ENCODE measurements at regions not wholly inside any gene's neighbourhood (a gene's known extent, or its start where the extent isn't known, plus 50 kb on each side); places are given as distances from the start of the nearest gene placed in this dataset.

DNA sequence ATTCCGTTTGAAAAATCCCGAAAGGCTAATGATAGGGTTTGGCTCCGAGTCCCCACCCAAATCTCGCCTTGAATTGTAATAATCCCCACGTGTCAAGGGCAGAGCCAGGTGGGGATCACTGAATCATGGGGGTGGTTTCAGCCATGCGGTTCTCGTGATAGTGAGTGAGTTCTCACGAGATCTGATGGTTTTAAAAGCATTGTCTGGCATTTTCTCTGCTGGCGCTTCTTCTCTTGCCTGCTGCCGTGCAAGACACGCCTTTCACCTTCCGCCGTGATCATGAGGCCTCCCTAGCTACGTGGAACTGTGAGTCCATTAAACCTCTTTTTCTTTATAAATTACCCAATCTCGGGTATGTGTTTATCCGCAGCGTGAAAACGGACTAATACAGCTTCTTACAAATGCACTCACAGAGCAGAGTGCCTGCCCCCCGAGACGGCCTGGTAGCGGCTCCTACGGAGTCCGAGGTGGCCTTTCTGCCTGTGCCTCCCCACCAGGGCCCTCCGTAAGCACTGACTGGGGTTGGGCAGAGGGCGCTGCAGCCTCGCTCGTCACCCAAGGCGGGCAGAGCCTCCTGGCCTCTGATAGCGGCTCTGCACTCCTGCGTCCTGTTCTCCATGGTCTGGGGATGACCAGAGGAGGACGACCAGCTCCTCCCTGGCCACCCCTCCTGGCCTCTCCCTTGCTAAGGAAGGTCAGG lies 131.7 kb downstream of the FOXL1 start:
- TF ChIP-seq, protein P1, sequence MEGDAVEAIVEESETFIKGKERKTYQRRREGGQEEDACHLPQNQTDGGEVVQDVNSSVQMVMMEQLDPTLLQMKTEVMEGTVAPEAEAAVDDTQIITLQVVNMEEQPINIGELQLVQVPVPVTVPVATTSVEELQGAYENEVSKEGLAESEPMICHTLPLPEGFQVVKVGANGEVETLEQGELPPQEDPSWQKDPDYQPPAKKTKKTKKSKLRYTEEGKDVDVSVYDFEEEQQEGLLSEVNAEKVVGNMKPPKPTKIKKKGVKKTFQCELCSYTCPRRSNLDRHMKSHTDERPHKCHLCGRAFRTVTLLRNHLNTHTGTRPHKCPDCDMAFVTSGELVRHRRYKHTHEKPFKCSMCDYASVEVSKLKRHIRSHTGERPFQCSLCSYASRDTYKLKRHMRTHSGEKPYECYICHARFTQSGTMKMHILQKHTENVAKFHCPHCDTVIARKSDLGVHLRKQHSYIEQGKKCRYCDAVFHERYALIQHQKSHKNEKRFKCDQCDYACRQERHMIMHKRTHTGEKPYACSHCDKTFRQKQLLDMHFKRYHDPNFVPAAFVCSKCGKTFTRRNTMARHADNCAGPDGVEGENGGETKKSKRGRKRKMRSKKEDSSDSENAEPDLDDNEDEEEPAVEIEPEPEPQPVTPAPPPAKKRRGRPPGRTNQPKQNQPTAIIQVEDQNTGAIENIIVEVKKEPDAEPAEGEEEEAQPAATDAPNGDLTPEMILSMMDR (IDR thresholded peaks at IDR 0.05; ENCODE audit: low read depth, low read length): no peak
- Histone ChIP-seq H3K36me3 (no peaks in the 10 kb centered on the region), H3K9me3 (ENCODE audit: low read depth) (no peaks in the 10 kb centered on the region), H3K27ac (no peak overlapping the region), H3K27me3 (no peaks in the 10 kb centered on the region), H3K4me3 (no peak overlapping the region), H3K4me1 (ENCODE audit: low read depth) (no peaks in the 10 kb centered on the region)
- no peak for DNase-seq (ENCODE audit: low read depth in 1 of 2, low spot score in 1 of 2)

DNA sequence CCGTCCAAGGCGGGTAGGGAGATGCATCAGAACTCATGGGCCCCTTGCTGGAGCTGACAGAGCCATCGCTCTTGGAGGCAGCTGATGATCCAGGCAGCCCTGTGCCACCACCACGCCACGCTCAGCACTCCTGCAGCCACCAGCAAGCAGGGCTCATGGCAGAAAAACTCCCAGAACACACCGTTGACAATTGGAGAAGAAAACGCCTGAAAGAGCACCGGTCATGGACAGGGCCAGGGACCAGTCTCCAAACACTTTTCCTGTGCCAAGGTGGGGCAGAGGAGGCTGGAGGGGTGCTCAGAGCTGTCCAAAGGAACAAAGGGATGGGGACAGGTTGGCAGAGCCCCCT lies 132.2 kb downstream of the FOXL1 start:
- Histone ChIP-seq H3K27ac (no peak overlapping the region), H3K4me1 (ENCODE audit: low read depth) (no peaks in the 10 kb centered on the region), H3K27me3 (no peaks in the 10 kb centered on the region), H3K4me3 (no peak overlapping the region), H3K36me3 (no peaks in the 10 kb centered on the region), H3K9me3 (ENCODE audit: low read depth) (no peaks in the 10 kb centered on the region)
- TF ChIP-seq, protein P1 (IDR thresholded peaks at IDR 0.05; ENCODE audit: low read depth, low read length): no peak
- DNase-seq (ENCODE audit: low read depth in 1 of 2, low spot score in 1 of 2): no peak

DNA sequence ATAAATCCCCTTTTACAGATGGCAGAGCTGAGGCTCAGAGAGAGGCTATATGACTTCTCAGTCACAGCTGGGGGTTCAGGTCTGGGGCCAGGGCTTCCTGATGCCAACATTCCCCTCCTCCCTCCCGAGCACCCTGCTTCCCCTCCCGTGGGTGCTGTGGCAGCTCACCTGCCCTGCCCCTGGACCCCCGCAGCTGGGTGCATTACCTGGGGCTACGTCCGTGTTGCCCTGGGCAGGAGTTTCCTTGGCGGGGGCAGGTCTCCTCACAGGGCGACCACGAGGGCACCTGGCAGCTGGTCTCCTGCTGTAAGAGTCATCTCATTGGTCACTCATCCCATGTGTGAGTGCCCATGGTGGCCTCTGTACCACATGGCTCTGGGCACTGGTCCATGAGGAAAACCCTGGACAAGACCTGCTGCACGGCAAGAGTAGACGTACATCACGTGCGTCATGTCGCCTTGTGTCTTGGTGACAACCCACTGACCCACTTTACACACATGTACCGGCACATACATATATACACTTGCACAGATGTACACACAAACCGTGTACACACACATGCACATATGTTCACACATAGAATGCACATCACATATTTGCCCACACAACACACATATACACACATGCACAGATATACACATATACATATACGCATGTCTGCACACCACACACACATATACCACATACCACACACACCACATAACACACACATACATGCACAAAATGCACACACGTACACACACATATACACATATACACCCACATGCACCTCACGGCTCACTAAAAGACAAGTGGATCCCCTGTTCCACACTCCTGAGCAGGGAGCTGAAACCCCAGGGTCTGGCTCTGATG lies 134.0 kb downstream of the FOXL1 start:
- Histone ChIP-seq H3K27ac (no peak overlapping the region), H3K4me1 (ENCODE audit: low read depth) (no peaks in the 10 kb centered on the region), H3K27me3 (no peaks in the 10 kb centered on the region), H3K4me3 (no peak overlapping the region), H3K36me3 (no peaks in the 10 kb centered on the region), H3K9me3 (ENCODE audit: low read depth) (no peaks in the 10 kb centered on the region)
- TF ChIP-seq, protein P1 (IDR thresholded peaks at IDR 0.05; ENCODE audit: low read depth, low read length): no peak
- no peak for DNase-seq (ENCODE audit: low read depth in 1 of 2, low spot score in 1 of 2)

DNA sequence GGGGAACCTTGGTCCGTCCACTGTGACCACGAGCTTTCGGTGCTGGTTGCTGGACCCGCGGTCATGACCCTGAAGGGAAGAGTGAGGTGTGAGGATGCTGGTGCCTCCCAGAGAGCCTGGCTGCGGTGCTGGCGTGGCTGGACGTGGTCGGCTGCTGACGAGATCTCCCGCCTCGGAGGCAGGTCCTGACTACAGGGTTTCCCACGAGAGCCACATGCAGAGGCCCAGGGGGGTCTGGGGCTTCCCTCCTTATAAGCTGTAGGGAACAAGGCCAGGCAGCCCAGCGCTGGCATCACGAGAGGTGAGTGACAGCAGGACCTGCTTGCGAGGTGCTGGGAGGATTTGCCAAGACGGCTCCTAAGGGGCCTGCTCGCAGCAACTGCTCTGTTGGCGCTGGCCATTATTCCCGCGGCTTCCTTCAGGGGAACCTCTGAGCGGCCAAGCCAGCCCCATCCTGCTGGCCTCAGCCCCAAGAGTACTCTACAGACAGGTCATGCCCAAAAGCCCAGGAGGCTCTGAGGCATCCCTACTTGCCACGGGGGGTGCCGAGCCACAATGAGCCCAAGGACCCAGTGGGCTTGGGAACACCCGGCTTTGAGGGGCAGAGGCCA lies 134.8 kb downstream of the FOXL1 start:
- Histone ChIP-seq H3K4me1 (ENCODE audit: low read depth) (no peaks in the 10 kb centered on the region), H3K4me3 (no peak overlapping the region), H3K9me3 (ENCODE audit: low read depth) (no peaks in the 10 kb centered on the region), H3K36me3 (no peaks in the 10 kb centered on the region), H3K27me3 (no peaks in the 10 kb centered on the region), H3K27ac (no peak overlapping the region)
- TF ChIP-seq, protein P1 (IDR thresholded peaks at IDR 0.05; ENCODE audit: low read depth, low read length): no peak
- DNase-seq (ENCODE audit: low read depth in 1 of 2, low spot score in 1 of 2): no peak

DNA sequence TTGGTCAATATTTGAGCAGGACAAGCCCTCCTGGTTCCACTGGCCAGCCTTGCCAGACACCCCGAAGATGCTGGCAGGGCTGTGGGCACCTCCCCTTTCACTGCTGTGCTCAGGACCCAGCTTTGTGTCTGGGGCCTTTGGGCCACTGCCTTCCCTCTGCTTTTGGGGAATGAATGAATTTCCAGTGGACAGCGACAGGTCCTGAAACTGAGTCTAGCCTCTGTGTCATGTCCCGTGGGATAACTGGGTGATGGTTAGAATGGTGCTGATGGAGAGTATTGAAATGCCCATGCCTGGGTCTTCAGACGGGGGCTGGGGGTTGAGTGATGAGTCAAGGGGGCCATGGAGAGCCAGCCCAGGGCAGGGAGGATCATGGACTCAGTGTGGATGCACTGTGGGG lies 135.8 kb downstream of the FOXL1 start:
- Histone ChIP-seq H3K27me3 (no peaks in the 10 kb centered on the region), H3K36me3 (no peaks in the 10 kb centered on the region), H3K4me3 (no peak overlapping the region), H3K27ac (no peak overlapping the region), H3K9me3 (ENCODE audit: low read depth) (no peaks in the 10 kb centered on the region), H3K4me1 (ENCODE audit: low read depth) (no peaks in the 10 kb centered on the region)
- peak in 1 of 2 donors; percentile 34 for DNase-seq (ENCODE audit: low read depth in 1 of 2, low spot score in 1 of 2)
- TF ChIP-seq, protein P1 (IDR thresholded peaks at IDR 0.05; ENCODE audit: low read depth, low read length): no peak

All from cardiac muscle cell (in vitro differentiated cells and primary cell).